Frontal cortex (tissue), 3 donors: ENCODE measurements at regions not wholly inside any gene's neighbourhood (a gene's known extent, or its start where the extent isn't known, plus 50 kb on each side); places are given as distances from the start of the nearest gene placed in this dataset.

Experiments used
- DNase-seq, 2 donors: peaks; one replicate each; pipeline ENCODE4 v3.0.0; 2012; ENCODE audit warnings: low spot score in 2 of 2
- FAIRE-seq: peaks from 2 replicates; lab custom pipeline; 2012; peaks lifted over from hg19 to GRCh38; lab: Jason Lieb, UNC
- donor health status: control.
- donor health status: control.
- donor health status: control.

DNA sequence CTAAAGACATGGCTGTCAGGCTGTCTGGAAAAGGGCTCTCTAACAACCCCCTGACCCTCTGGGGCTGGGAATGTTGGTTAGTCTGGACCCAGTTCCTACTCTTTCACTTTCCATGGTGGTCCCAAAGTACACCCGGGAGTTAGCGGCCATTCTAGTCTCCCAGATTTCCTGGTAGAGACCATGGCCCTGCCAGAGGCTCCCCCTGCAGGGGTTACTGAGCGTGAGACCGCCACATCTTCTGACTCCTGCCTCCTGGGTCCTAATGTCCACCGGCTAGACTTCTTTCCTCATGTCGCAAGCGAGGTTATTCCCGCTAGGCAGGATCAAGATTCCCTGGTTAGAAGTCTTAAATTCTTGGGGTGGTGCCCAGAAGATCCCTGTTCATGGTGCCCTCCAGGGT, 540.0 kb upstream of the ROBO1 start:
- no peak for DNase-seq
- FAIRE-seq = no peak

DNA sequence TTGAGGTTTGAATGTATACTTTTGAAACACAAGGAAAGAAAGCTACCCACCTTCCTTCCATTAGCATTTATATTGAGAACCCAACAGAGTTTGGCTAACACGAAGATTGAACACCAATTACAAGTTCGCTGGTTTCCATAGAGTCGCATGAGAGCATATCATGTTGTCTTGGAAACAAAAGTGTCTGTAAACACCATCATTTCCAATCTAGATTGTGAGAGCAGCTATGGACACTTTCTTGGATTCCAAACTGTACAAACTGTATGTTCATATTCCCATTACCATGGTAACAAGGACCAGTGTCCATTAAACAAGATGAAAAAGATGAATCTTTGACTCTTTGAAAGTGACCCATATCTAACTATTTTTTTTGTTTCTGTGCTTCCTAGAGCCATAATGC, 529.9 kb upstream of the ROBO1 start:
- no peak for DNase-seq
- FAIRE-seq = no peak

DNA sequence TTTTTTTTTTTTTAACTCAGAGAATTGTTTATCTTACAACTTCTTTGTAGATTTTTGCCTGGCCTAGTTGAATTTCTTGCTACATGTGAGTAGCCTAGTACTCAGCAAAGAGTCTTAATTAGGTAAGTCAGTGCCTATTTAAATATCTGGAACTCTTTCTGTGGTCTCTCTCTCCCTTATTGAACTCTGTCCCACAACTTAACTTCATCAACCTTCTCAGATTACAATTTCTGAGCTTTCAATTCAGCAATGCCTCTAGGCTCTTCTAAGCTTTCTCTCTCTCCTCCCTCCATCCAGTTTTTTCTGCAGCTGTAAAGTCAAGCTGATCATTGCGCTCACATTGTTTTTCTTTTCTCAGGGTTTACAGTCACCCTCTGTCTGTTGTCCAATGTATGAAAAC, 517.6 kb upstream of the ROBO1 start:
- DNase-seq (no peak), FAIRE-seq (no peak)

DNA sequence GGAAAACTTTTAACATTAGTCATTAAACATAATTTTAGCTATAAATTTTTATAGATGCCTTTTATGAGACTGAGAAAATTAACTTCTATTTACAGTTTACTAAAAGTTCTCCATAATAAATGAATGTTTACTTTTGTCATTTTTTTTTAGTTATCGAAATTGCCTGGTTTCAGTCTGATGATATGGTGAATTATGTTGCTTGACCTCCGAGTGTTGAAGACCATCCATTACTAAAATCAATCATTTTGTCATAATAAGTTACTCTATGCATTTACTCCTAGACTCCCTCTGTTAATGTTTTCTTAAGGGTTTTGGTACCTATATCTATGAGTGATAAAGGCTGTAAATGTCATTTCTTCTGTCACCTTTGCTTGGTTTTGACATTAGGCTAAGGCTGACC, 516.0 kb upstream of the ROBO1 start:
- DNase-seq = no peak

DNA sequence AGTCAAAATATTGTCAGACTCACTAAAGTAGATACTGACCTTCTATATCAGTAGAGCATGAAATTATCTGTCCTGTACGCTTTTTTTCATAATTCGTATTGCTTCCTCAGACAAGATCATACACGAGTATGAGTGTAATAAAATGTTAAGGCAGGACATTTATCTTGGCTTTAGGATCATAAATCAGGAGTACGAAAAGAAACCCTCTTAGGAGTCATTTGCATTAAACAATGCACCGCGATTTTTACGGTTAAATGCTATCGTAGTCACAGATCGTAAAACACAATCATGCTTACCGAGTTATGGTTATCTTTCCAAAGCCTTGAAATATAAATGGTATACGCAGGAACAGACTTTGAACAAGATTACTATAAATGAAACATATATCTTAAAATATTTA, 510.3 kb upstream of the ROBO1 start:
- FAIRE-seq = no peak
- DNase-seq = no peak

More for the DNA sequence above, 516.0 kb upstream of the ROBO1 start:
- FAIRE-seq = no peak

DNA sequence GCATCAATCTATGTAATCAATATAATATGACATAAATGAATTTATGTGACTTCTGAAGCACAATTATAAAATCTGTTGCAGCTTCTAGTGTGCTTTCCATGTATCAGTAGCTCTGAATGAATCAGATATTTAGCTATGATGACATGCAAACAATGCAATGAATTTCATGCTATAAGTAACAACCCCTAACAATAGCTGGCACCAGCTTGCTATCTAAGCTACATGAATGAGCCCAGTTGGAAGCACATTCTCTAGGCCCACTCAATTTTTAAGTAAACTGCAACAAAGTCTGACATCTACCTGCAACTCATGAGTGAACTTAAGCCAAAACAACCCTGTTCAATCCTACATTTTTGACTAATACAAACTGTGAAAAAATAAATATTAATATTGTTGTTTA, 507.3 kb upstream of the ROBO1 start:
- no peak for FAIRE-seq
- no peak for DNase-seq

DNA sequence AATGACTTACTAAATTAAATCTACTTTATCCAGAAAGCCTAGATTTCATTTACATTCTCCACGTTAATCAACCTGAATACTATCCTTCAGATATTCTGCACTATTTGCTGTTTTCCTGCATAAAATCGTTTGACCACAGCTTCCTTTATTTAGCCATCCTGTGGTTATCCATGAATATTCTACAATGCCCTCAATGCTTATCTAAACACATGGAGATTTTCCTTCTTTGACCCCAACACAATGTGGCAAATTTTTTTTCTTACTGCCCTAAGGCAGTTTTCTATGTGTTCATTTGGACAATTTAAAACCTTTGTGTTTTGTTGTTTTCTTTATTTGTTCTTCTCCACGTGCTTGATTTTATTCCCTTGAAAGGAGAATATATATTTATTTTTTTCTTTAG, 495.5 kb upstream of the ROBO1 start:
- FAIRE-seq (no peak), DNase-seq (no peak)

DNA sequence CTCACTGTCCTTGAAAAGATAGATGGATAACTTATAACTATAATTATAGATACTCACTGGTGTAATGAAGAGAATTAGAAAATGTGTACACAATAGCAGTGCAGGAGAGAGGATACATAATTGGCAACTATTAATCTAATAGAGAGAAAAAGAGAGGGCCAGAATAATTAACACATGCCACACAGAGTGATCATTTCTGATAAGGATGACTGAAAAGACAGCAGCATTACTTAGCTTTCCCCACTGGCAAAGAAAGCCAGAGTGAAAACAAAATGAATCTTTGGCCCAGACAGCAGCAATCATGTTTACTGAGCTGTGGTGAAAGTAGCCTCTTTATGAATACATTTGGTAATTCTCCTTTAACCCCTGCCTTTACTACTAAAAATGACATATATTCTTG, 493.3 kb upstream of the ROBO1 start:
- DNase-seq (no peak), FAIRE-seq (no peak)

DNA sequence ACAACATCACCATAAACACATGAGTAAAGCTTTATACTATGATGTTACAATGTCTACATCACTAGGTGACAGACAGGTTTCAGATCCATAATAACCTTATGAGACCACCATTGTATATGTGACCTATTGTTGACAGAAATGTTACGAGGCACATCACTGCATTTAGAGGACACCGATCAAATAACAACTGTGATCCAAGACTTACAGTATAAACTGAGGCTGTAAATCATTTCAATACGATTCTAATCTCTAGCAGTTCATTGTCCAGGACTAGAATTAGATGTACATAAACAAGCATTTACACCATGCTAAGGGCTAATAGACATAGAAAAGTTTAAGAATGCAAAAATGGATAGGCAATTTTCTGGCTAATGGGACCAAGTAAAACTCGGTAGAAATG, 491.9 kb upstream of the ROBO1 start:
- DNase-seq = no peak
- no peak for FAIRE-seq

DNA sequence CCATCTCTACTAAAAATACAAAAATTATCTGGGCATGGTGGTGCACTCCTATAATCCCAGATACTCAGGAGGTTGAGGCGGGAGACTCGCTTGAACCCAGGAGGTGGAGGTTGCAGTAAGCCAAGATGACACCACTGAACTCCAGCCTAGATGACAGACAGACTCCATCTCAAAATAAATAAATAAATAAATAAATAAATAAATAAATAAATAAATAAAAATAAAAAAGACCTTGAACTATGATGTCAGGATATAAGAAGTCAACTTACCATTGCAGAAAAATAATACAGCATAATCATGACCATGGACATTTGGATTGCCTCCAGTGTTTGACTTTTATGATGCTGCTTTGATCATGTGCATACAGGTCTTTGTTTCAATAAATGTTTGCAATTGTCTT, 484.3 kb upstream of the ROBO1 start:
- DNase-seq (no peak), FAIRE-seq (no peak)

DNA sequence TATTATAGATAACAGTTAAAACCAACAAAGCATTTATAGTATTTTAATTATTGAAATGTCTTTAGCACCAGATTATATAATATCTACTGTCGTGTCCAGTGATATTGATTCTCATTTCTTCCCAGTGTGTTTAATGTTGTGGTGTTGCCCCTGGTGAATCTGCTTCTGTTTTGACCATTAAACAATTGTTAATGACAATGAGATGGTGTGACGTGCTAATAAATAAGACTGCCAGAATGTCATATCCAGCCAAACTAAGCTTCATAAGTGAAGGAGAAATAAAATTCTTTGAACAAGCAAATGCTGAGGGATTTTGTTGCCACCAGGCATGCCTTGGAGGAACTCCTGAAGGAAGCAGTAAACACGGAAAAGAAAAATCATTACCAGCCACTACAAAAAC, 480.0 kb upstream of the ROBO1 start:
- no peak for DNase-seq
- FAIRE-seq = no peak

DNA sequence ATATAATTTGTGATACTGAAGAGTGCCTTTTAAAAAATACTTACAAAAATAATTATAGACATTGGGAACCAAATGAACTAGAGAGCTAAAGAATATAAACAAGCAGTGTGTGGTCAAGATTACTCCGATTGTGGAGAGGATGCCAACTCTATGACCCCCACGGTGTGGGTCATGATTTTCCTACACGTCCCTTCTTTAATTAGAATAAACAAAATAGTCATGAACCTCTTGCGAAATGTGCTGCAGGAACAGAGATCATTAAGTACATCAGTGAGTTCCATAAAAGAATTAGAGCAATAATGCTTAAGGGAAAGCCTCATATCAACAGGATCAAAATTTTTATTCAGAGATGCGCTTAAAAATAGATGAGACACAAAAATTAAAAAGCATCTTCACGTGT, 476.6 kb upstream of the ROBO1 start:
- DNase-seq (no peak), FAIRE-seq (no peak)

DNA sequence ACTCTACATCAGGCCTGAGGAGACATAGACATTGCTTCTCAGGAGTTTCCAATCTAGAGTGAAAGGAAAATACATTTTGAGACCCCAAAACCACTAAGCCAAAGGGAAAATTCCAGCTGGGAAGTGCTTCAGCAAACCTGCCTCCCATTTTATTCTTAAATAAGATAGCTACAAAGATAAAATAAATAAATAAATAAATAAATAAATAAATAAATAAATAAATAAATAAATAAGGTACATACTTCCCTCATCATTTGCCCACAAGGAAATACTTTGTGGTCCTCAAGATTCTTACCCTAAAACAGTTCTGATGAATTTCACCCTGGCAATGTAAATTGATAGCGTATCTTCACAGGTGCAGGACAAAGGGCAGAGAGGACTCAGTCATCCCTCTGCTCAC, 474.0 kb upstream of the ROBO1 start:
- FAIRE-seq = no peak

DNA sequence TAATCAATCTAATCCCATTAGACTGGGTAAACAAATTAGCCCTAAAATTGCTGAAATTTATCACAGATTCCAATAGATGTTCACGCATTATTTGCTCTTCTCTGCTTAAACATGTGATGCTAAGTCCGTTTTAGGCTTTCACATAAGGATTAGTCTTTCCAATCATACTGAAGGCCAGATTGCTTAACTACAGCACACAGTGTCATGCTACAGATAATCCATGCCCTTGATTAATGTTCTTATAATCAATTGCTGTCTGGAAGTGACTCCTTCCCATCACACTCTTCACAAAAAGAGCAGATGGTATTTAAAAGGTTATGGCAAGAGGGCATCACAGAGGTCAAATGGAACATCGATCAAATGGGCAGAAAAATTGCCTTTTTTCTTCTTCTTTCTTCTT, 471.5 kb upstream of the ROBO1 start:
- DNase-seq (no peak), FAIRE-seq (no peak)

More for the DNA sequence above, 474.0 kb upstream of the ROBO1 start:
- no peak for DNase-seq

DNA sequence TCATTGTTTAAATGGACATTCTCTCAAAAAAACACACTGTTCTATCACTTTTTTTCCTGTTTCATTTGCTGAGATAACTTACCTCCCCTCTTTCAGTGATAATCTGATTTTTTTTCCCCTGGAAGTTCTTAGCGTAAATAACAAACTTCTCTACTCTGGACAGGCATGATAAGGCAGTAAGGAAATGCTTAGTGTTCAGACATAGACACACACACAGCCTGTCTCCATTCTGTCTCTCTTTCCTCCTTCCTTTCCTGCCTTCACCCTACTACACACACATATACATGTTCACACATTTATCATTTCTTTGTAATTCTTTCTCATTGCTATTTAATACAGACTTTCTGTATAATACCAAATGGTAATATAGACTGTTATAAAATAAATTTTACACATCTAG, 470.8 kb upstream of the ROBO1 start:
- DNase-seq (no peak), FAIRE-seq (no peak)

DNA sequence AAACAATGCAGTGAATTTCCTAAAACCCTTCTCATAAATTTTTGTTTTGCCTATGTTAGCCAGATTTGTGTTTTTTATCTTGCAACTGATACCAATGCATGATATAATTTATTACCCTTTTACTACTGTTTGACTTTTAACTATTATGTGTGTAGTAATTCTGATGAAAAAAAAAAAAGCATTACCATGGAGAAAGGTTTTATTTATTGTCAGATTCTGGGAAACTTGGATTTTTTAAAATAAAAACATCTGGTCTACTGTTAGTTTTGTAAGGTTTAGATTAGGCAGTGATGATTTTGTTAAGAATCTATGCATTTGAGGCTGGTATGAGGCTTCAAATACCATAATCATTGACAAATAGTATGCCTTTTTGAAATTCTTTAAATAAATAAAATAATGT, 470.4 kb upstream of the ROBO1 start:
- no peak for FAIRE-seq
- no peak for DNase-seq

DNA sequence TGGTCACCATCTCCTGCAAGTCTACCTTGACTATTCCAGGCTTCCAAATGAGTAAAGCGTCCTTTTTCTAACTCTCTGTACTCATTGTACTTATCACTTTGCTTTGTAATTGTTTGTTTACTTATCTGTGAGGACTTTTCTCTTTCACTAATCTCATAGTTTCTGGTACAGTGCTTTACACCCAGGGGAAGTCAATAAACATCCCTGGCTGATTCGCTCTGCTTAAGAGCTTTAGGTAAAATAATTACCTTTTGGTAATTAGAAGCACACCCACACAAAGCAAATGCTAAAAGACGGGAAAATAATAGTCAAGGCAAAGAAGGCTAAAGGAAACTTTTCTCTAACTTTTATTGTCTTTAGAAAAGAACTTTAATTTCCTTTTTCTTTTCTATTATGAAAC, 466.9 kb upstream of the ROBO1 start:
- no peak for DNase-seq
- FAIRE-seq = no peak

DNA sequence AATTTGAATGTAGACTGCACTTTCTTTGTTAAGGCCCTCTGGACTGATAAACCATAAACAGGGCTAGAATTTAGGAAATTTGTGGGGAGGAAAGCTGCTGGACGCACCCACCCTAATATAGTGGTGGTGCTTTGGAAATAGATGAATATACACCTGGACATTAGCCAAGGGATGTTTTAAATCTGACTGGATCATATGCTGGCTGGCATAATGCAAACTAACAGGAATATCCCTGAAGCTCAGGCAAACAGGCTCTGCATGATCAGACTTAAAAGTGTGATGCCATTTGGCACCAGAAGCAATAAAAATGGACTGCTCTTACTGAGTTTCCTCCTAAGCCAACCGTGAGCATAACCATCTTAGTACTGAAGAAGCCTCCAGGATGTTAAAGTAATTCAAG, 465.8 kb upstream of the ROBO1 start:
- FAIRE-seq = no peak
- DNase-seq = no peak

DNA sequence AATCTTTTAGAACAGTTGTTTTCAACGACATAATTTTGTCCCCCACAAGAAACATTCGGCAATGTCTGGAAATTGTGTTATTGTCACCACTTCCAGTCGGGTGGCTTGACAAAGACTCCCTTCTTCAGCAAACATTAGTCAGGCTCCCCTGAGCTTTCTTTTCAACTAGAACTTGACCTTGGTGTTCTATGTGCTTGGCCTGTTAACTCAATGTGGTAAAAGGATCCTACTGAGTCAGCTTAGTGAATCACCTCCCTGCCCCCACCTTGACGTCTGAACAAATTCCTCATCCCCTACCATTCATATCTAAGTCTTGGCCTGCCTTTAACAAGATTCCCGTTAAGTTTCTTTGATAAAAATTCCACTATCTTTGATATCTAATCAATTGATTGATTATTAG, 465.0 kb upstream of the ROBO1 start:
- no peak for FAIRE-seq
- DNase-seq = no peak

DNA sequence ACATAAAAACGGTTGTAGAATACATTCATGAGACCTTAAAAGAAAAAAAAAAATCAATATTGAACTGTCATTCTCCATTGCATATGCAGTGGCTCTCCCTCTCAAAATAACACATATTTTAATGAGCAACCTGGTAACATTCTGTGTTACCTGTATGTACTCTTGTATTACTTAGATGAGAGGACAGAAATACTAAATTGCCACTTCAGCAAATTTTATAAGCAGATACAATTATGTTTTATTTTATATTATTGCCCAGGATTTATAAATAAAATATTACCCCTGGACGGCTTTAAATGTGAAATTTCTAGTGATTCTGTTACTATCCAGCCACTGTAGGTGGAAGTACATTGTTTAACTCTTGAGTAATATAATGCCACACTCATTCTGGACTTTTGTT, 463.2 kb upstream of the ROBO1 start:
- no peak for DNase-seq
- no peak for FAIRE-seq

DNA sequence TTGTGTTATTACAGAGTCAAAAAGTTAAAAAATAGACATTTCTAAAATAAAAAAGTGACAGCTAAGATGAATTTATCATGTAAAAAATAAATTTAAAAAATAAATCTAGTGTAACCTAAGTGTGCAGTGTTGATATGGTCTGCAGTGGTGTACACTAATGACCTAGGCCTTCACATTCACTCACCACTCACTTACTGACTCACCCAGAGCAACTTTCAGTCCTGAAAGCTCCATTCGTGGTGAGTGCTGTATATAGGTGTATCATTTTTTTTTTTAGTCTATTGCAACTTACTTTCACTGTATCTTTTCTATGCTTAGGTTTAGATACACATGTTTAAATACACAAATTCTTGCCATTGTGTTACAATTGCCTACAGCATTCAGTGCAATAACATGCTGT, 459.4 kb upstream of the ROBO1 start:
- FAIRE-seq = no peak
- no peak for DNase-seq

DNA sequence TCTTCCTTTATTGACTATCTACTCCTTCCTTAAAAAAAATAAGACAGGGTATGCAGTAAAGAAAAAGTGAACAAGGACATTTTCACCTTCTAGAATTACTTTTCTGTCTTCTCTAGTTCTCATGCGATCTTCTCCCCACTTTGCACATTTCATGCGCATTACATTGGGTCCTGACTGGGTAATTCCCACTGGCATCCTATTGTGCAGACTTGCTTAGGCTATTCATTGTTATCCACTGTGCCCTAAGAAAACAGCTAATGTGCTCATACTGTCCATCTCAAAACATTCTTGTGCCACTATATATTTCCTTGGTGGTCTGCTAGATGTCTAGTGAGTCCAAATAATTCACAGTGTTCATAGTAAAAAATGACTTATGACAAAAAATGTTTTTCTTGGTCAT, 447.4 kb upstream of the ROBO1 start:
- DNase-seq (no peak), FAIRE-seq (no peak)

DNA sequence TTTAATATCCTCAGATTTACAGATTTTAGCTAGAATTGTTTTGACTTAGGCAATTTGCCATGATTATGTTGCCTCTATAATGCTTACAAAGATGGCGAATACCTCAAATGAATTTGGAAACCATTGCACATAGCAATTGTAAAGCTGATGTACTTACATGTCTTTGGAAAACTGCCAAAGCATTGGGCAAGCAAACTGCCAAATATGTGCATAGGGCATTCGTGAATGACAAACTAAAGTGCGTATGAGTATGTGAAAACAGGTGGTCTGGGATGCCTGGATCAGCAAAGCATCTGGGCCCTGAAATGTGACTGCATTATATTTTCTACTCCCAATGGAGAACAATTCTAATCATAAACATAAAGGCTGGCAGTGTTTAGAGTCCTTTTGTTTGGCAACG, 445.3 kb upstream of the ROBO1 start:
- FAIRE-seq (no peak), DNase-seq (no peak)
